ENCODE measurements at regions not wholly inside any gene's neighbourhood (a gene's known extent, or its start where the extent isn't known, plus 50 kb on each side); places are given as distances from the start of the nearest gene placed in this dataset.

- no peak overlapping the region for H3T11ph ChIP-seq (ENCODE audit: low read length)
- H2BK20ac ChIP-seq (ENCODE audit: low read depth, low read length, poor library complexity, severe bottlenecking) = no peak overlapping the region
- Mint-ChIP-seq H3K9me3 (peaks cover 28 to 31% of the 10 kb centered on the region in 2 experiments), H3K4me1 (peaks cover 8 to 9% of the 10 kb centered on the region in 2 experiments), H3K27ac (no peak overlapping the region), H3K27me3 (ENCODE audit: low read depth) (peaks cover 20% of the 10 kb centered on the region), H3K36me3 (ENCODE audit: insufficient read depth in 1 of 3, low read depth in 3 of 3) (peaks cover 3 to 9% (median 5%) of the 10 kb centered on the region in 3 experiments; a peak in 5 of 7 replicates), H3K4me3 (no peak overlapping the region)
- no peaks in the 10 kb centered on the region for H3K23me2 ChIP-seq (ENCODE audit: insufficient read length, low read depth, low read length, poor library complexity, severe bottlenecking)
- H3K27ac ChIP-seq (ENCODE audit: insufficient read length, low read depth, low read length) = no peak overlapping the region
- no peaks in the 10 kb centered on the region for H4K20me1 ChIP-seq (ENCODE audit: control insufficient read depth, insufficient read depth, insufficient read length)
- H4K91ac ChIP-seq (ENCODE audit: insufficient read length, low read depth, low read length) = no peak overlapping the region
- no peaks in the 10 kb centered on the region for H3K27me3 ChIP-seq (ENCODE audit: insufficient read depth, low read length)
- H2BK15ac ChIP-seq (ENCODE audit: low read depth, low read length) = no peak overlapping the region
- no peak overlapping the region; the same call in 1 of the 2 replicates for H3K14ac ChIP-seq (ENCODE audit: insufficient read depth, low read length)
- H3K4me2 ChIP-seq (ENCODE audit: insufficient read depth, insufficient read length, low read length) = no peak overlapping the region
- H3K79me2 ChIP-seq (ENCODE audit: insufficient read depth, low read length) = no peaks in the 10 kb centered on the region
- WGBS (ENCODE audit: extremely low coverage, insufficient read length, low lambda C conversion rate) = no CpG with 5 or more reads among the region's 4 CpGs
- no peak overlapping the region for H3K9ac ChIP-seq (ENCODE audit: extremely low read depth, insufficient read length, low read length)
- no peak overlapping the region for H4K5ac ChIP-seq (ENCODE audit: insufficient read length, low read depth, low read length)
- H3K23ac ChIP-seq (ENCODE audit: insufficient read length, low read depth, low read length) = no peak overlapping the region
- H3K4ac ChIP-seq (ENCODE audit: low read depth, low read length) = no peak overlapping the region
- H3K79me1 ChIP-seq (ENCODE audit: insufficient read depth, low read depth, low read length, poor library complexity, severe bottlenecking) = no peaks in the 10 kb centered on the region
- TF ChIP-seq CTCF (conservative IDR thresholded peaks at IDR 0.05) = no peak
- no peak overlapping the region for H4K8ac ChIP-seq (replicated peaks; ENCODE audit: insufficient read length, low read depth, low read length)
- no peak overlapping the region for H2BK5ac ChIP-seq (ENCODE audit: insufficient read length, low read length)
- H2AK5ac ChIP-seq (ENCODE audit: insufficient read length, low read length) = no peak overlapping the region
- no peak overlapping the region for H2BK12ac ChIP-seq (ENCODE audit: insufficient read length, low read depth, low read length)
- no peaks in the 10 kb centered on the region for H3K4me1 ChIP-seq (ENCODE audit: insufficient read depth, low read length)
- no peak overlapping the region for H3K56ac ChIP-seq (ENCODE audit: insufficient read length, low read depth, low read length)
- no peak overlapping the region for H2BK120ac ChIP-seq (ENCODE audit: low read depth, low read length, poor library complexity, severe bottlenecking)
- DNase-seq = no peak
- no peak overlapping the region for H2AFZ ChIP-seq (ENCODE audit: low read length)
- H3K9me3 ChIP-seq (ENCODE audit: control insufficient read depth, low read depth, low read length) = no peaks in the 10 kb centered on the region
- no peak overlapping the region for H3K18ac ChIP-seq (ENCODE audit: insufficient read length, low read depth, low read length)
Observed at GRCh38 chr22:26817926-26818325, 160.5 kb downstream of the MIAT start.
